Esophagus squamous epithelium (tissue), 4 donors: ENCODE measurements at regions not wholly inside any gene's neighbourhood (a gene's known extent, or its start where the extent isn't known, plus 50 kb on each side); places are given as distances from the start of the nearest gene placed in this dataset.

Source experiments
- POLR2A ChIP-seq, 4 donors: fragments of 450-650 bp; IDR thresholded peaks; one replicate each; pipeline ENCODE4 v1.6.1; 2017; ENCODE audit warnings: antibody characterized with exemption in 4 of 4, mild to moderate bottlenecking in 4 of 4, moderate library complexity in 3 of 4
- TF ChIP-seq, protein P1 (sequence below), 6 experiments: fragments of 450-650 bp in 4 of 6; fragments of 200-600 bp in 2 of 6; sonication (generic) in 2 of 6; IDR thresholded peaks; one replicate each; pipeline ENCODE4 v1.5.1; 2016 to 2019; ENCODE audit warnings: antibody characterized with exemption in 6 of 6, mild to moderate bottlenecking in 4 of 6, moderate library complexity in 4 of 6

DNA sequence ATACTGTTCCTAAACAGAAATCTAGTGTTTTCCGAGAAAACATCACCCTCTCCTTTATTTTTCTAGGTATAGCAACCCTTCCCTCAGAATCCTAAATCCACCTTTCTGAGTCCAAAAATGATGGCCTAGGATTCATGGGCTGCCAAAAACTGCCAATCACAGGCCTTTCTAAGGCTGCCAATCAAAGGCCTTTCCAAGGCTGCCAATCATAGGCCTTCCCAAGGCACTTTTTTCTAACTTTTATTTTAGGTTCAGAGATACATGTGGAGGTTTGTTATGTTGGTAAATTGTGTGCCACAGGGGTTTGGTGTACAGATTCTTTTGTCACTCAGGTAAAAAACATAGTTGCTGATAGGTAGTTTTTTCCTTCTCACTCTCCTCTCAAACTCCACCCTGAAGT lies 673.7 kb downstream of the FAT4 start:
- TF ChIP-seq POLR2A (IDR thresholded peaks at IDR 0.05) = no peak
- TF ChIP-seq, protein P1, sequence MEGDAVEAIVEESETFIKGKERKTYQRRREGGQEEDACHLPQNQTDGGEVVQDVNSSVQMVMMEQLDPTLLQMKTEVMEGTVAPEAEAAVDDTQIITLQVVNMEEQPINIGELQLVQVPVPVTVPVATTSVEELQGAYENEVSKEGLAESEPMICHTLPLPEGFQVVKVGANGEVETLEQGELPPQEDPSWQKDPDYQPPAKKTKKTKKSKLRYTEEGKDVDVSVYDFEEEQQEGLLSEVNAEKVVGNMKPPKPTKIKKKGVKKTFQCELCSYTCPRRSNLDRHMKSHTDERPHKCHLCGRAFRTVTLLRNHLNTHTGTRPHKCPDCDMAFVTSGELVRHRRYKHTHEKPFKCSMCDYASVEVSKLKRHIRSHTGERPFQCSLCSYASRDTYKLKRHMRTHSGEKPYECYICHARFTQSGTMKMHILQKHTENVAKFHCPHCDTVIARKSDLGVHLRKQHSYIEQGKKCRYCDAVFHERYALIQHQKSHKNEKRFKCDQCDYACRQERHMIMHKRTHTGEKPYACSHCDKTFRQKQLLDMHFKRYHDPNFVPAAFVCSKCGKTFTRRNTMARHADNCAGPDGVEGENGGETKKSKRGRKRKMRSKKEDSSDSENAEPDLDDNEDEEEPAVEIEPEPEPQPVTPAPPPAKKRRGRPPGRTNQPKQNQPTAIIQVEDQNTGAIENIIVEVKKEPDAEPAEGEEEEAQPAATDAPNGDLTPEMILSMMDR (IDR thresholded peaks at IDR 0.05) = no peak
